ENCODE measurements at regions not wholly inside any gene's neighbourhood (a gene's known extent, or its start where the extent isn't known, plus 50 kb on each side); places are given as distances from the start of the nearest gene placed in this dataset.

DNA sequence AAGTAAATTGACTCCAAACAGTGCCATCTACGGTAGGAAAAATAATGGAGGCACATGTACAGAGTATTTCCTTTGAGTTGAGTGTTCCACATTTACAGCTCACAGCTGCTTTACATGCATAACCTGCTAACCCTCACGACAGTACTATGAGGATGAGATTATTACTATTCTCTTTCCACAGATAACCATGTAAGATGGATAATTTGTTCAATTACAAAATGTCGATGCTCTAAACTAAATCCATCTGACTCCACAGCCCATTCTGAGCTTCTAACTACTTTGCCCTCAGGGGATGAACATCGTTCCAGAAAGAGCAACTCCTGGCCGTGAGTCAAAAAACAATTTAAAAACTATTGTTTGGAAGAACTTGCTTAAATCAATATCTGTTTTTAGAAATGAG lies 330.4 kb upstream of the NWD2 start:
- TF ChIP-seq, protein P1, sequence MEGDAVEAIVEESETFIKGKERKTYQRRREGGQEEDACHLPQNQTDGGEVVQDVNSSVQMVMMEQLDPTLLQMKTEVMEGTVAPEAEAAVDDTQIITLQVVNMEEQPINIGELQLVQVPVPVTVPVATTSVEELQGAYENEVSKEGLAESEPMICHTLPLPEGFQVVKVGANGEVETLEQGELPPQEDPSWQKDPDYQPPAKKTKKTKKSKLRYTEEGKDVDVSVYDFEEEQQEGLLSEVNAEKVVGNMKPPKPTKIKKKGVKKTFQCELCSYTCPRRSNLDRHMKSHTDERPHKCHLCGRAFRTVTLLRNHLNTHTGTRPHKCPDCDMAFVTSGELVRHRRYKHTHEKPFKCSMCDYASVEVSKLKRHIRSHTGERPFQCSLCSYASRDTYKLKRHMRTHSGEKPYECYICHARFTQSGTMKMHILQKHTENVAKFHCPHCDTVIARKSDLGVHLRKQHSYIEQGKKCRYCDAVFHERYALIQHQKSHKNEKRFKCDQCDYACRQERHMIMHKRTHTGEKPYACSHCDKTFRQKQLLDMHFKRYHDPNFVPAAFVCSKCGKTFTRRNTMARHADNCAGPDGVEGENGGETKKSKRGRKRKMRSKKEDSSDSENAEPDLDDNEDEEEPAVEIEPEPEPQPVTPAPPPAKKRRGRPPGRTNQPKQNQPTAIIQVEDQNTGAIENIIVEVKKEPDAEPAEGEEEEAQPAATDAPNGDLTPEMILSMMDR (IDR thresholded peaks at IDR 0.05 in 4 of 5, conservative IDR thresholded peaks at IDR 0.05 in 1 of 5): no peak
- no peak for TF ChIP-seq POLR2A (IDR thresholded peaks at IDR 0.05)

All from gastrocnemius medialis (tissue), 4 donors.